Eye (tissue), 1 donor: ENCODE measurements at regions not wholly inside any gene's neighbourhood (a gene's known extent, or its start where the extent isn't known, plus 50 kb on each side); places are given as distances from the start of the nearest gene placed in this dataset.
"Not testable (repeated sequence)": the region's sequence is repeated elsewhere in the genome, so short reads cannot be mapped to it uniquely, and the experiment has no call there.

Experiments used
- DNase-seq: peaks from one replicate; pipeline ENCODE4 v3.0.0-alpha.2; 2015

- no peak for DNase-seq
Observed at GRCh38 chrX:68994135-68994890, 165.5 kb downstream of the EFNB1 start.

- no peak for DNase-seq
Observed at GRCh38 chrX:68992821-68993397, 164.1 kb downstream of the EFNB1 start.

GRCh38 chrX:68991691-68992345, 163.0 kb downstream of the EFNB1 start:
- no peak for DNase-seq

- no peak for DNase-seq
Observed at GRCh38 chrX:68990948-68991347, 162.1 kb downstream of the EFNB1 start.

- DNase-seq = peak; percentile 67
Observed at GRCh38 chrX:68989865-68990606, 161.2 kb downstream of the EFNB1 start.

- DNase-seq = no peak
Observed at GRCh38 chrX:68989456-68989855, 160.6 kb downstream of the EFNB1 start.

GRCh38 chrX:68988865-68989264, 160.0 kb downstream of the EFNB1 start:
- DNase-seq = no peak

- no peak for DNase-seq
Observed at GRCh38 chrX:68985135-68985755, 156.4 kb downstream of the EFNB1 start.

GRCh38 chrX:68983004-68983857, 154.4 kb downstream of the EFNB1 start:
- DNase-seq = no peak

- no peak for DNase-seq
Observed at GRCh38 chrX:68982476-68982875, 153.7 kb downstream of the EFNB1 start.

- DNase-seq = no peak
Observed at GRCh38 chrX:68980906-68981616, 152.2 kb downstream of the EFNB1 start.

GRCh38 chrX:68978655-68979054, 149.8 kb downstream of the EFNB1 start:
- no peak for DNase-seq

- DNase-seq = peak; percentile 73
Observed at GRCh38 chrX:68978255-68978654, 149.4 kb downstream of the EFNB1 start.

- DNase-seq = no peak
Observed at GRCh38 chrX:68953331-68953730, 124.5 kb downstream of the EFNB1 start.

- DNase-seq = not testable (repeated sequence)
Observed at GRCh38 chrX:68951942-68952619, 123.3 kb downstream of the EFNB1 start.

GRCh38 chrX:68950937-68951336, 122.1 kb downstream of the EFNB1 start:
- no peak for DNase-seq

- no peak for DNase-seq
Observed at GRCh38 chrX:68947882-68948605, 119.2 kb downstream of the EFNB1 start.

GRCh38 chrX:68945603-68946228, 116.9 kb downstream of the EFNB1 start:
- peak; percentile 11 for DNase-seq

- no peak for DNase-seq
Observed at GRCh38 chrX:68945081-68945602, 116.3 kb downstream of the EFNB1 start.
